ENCODE measurements at regions not wholly inside any gene's neighbourhood (a gene's known extent, or its start where the extent isn't known, plus 50 kb on each side); places are given as distances from the start of the nearest gene placed in this dataset.

GRCh38 chr15:94844538-94845389 lies 613.4 kb downstream of the MCTP2 start (continued):
- TF ChIP-seq HNF1A (IDR thresholded peaks at IDR 0.05; ENCODE audit: low read depth) (peak; percentile 90), HNF1A (CRISPR knock-in tag; IDR thresholded peaks at IDR 0.05; ENCODE audit: borderline replicate concordance) (peak; percentile 94), YY1 (IDR thresholded peaks at IDR 0.05; ENCODE audit: insufficient read depth, insufficient replicate concordance, low read depth, low read length) (no peak), ZBTB39 (CRISPR knock-in tag; IDR thresholded peaks at IDR 0.05) (no peak), ZNF746 (CRISPR knock-in tag; IDR thresholded peaks at IDR 0.05) (peak; percentile 82), ZNF770 (CRISPR knock-in tag; IDR thresholded peaks at IDR 0.05) (no peak), ZNF275 (CRISPR knock-in tag; IDR thresholded peaks at IDR 0.05; ENCODE audit: borderline replicate concordance) (peak; percentile 39; the same call in 1 of the 2 replicates), ZFYVE20 (CRISPR knock-in tag; IDR thresholded peaks at IDR 0.05; ENCODE audit: borderline replicate concordance, low read depth) (no peak), REPIN1 (CRISPR knock-in tag; IDR thresholded peaks at IDR 0.05; ENCODE audit: borderline replicate concordance, low read depth) (no peak), IKZF4 (CRISPR knock-in tag; IDR thresholded peaks at IDR 0.05; ENCODE audit: borderline replicate concordance, low read depth, not compliant biosample characterization) (no peak), GLMP (CRISPR knock-in tag; IDR thresholded peaks at IDR 0.05; ENCODE audit: borderline replicate concordance) (no peak), BRF2 (CRISPR knock-in tag; IDR thresholded peaks at IDR 0.05) (no peak)
